ENCODE measurements at regions not wholly inside any gene's neighbourhood (a gene's known extent, or its start where the extent isn't known, plus 50 kb on each side); places are given as distances from the start of the nearest gene placed in this dataset.
"Not testable (repeated sequence)": the region's sequence is repeated elsewhere in the genome, so short reads cannot be mapped to it uniquely, and the experiment has no call there.

GRCh38 chr16:6751191-6751590 is 581.5 kb upstream of the RBFOX1 start (continued):
- TF ChIP-seq SP2 (tag by site-specific recombination; IDR thresholded peaks at IDR 0.05) (no peak), ZNF169 (tag by site-specific recombination; IDR thresholded peaks at IDR 0.05) (no peak), ZNF292 (tag by site-specific recombination; IDR thresholded peaks at IDR 0.05; ENCODE audit: borderline replicate concordance, low read depth) (no peak), ZNF248 (tag by site-specific recombination; IDR thresholded peaks at IDR 0.05) (no peak), ZNF335 (tag by site-specific recombination; conservative IDR thresholded peaks at IDR 0.05) (no peak), ZNF366 (tag by site-specific recombination; conservative IDR thresholded peaks at IDR 0.05) (no peak), ZNF37A (tag by site-specific recombination; IDR thresholded peaks at IDR 0.05) (no peak)

GRCh38 chr16:6749698-6750097 is 582.9 kb upstream of the RBFOX1 start:
- H3K9me3 ChIP-seq (ENCODE audit: control insufficient read depth, insufficient read depth, low read depth, low read length), result no peaks in the 10 kb centered on the region
- ChIA-PET POLR2A (no interaction called here), CTCF (no interaction called here)
- H3K4me3 ChIP-seq (ENCODE audit: low read depth, low read length), result no peak overlapping the region
- no peak overlapping the region for H3K27ac ChIP-seq (ENCODE audit: extremely low read depth, low read depth, low read length)
- H3K36me3 ChIP-seq (ENCODE audit: control insufficient read depth in 2 of 2, insufficient read depth in 1 of 2, low read length in 2 of 2), result no peaks in the 10 kb centered on the region
- TF ChIP-seq ZNF221 (tag by site-specific recombination; IDR thresholded peaks at IDR 0.05; ENCODE audit: borderline replicate concordance) (no peak), ZNF549 (tag by site-specific recombination; IDR thresholded peaks at IDR 0.05) (no peak), ELK4 (IDR thresholded peaks at IDR 0.05; ENCODE audit: borderline replicate concordance, low read depth, low read length) (no peak), SP2 (tag by site-specific recombination; IDR thresholded peaks at IDR 0.05) (no peak), ZNF777 (tag by site-specific recombination; IDR thresholded peaks at IDR 0.05; ENCODE audit: borderline replicate concordance) (no peak), ZNF704 (tag by site-specific recombination; IDR thresholded peaks at IDR 0.05) (no peak), REST (tag by site-specific recombination; IDR thresholded peaks at IDR 0.05) (no peak), ZNF510 (tag by site-specific recombination; IDR thresholded peaks at IDR 0.05; ENCODE audit: insufficient replicate concordance) (no peak), ZNF529 (tag by site-specific recombination; IDR thresholded peaks at IDR 0.05; ENCODE audit: insufficient replicate concordance) (no peak), PATZ1 (tag by site-specific recombination; IDR thresholded peaks at IDR 0.05) (no peak), KLF17 (tag by site-specific recombination; IDR thresholded peaks at IDR 0.05) (no peak)
- H3K4me1 ChIP-seq (ENCODE audit: control insufficient read depth, insufficient read depth, low read length), result no peaks in the 10 kb centered on the region

GRCh38 chr16:6736302-6736701 is 596.3 kb upstream of the RBFOX1 start:
- POLR2A ChIA-PET; H3K4me3 ChIP-seq (ENCODE audit: low read depth, low read length); H3K4me1 ChIP-seq (ENCODE audit: control insufficient read depth, insufficient read depth, low read length); H3K36me3 ChIP-seq (ENCODE audit: control insufficient read depth in 2 of 2, insufficient read depth in 1 of 2, low read length in 2 of 2); H3K9me3 ChIP-seq (ENCODE audit: control insufficient read depth, insufficient read depth, low read depth, low read length); CTCF ChIA-PET; H3K27ac ChIP-seq (ENCODE audit: extremely low read depth, low read depth, low read length): not testable (repeated sequence)

Measured in HEK293 (cell line).